Spleen (tissue), 11 donors: ENCODE measurements at regions not wholly inside any gene's neighbourhood (a gene's known extent, or its start where the extent isn't known, plus 50 kb on each side); places are given as distances from the start of the nearest gene placed in this dataset.

Source experiments
- DNase-seq: peaks from one replicate; pipeline ENCODE4 v3.0.0-alpha.2; 2020
- H3K27ac ChIP-seq, 8 donors: fragments of 200-600 bp; sonication (generic) in 7 of 8; 1 replicate in 4 of 8; 2 replicates in 4 of 8; pipeline versions ENCODE4 v1.5.0 to v1.8.0; 2016 to 2021; ENCODE audit warnings: inconsistent platforms in 4 of 8, mild to moderate bottlenecking in 4 of 8, moderate library complexity in 1 of 8
- H3K27me3 ChIP-seq, 7 donors: fragments of 200-600 bp; sonication (generic) in 6 of 7; replicated peaks in 1 of 7; 1 replicate in 4 of 7; 2 replicates in 3 of 7; pipeline versions ENCODE4 v1.5.0 to v1.8.0; 2016 to 2021; ENCODE audit warnings: inconsistent platforms in 3 of 7, mild to moderate bottlenecking in 1 of 7
- H3K36me3 ChIP-seq, 6 donors: fragments of 200-600 bp; sonication (generic) in 5 of 6; 1 replicate in 4 of 6; 2 replicates in 2 of 6; pipeline versions ENCODE4 v1.5.0 to v1.8.0; 2016 to 2021; ENCODE audit warnings: inconsistent platforms in 2 of 6
- H3K4me1 ChIP-seq, 6 donors: fragments of 200-600 bp; sonication (generic) in 5 of 6; 1 replicate in 3 of 6; 2 replicates in 3 of 6; pipeline versions ENCODE4 v1.5.0 to v1.8.0; 2016 to 2021; ENCODE audit warnings: inconsistent platforms in 3 of 6
- H3K4me3 ChIP-seq, 8 donors: fragments of 200-600 bp; sonication (generic) in 7 of 8; 1 replicate in 4 of 8; 2 replicates in 4 of 8; pipeline versions ENCODE4 v1.5.0 to v1.8.0; 2016 to 2021; ENCODE audit warnings: inconsistent platforms in 4 of 8, mild to moderate bottlenecking in 4 of 8, moderate library complexity in 2 of 8
- H3K9me3 ChIP-seq, 8 donors: fragments of 200-600 bp; sonication (generic) in 7 of 8; 1 replicate in 4 of 8; 2 replicates in 4 of 8; pipeline versions ENCODE4 v1.5.0 to v1.8.0; 2016 to 2021; ENCODE audit warnings: inconsistent platforms in 4 of 8
- CTCF ChIP-seq, 11 experiments: fragments of 200-600 bp in 7 of 11; fragments of 450-650 bp in 4 of 11; sonication (generic) in 4 of 11; IDR thresholded peaks in 8 of 11; conservative IDR thresholded peaks in 3 of 11; 1 replicate in 7 of 11; 2 replicates in 4 of 11; pipeline versions ENCODE4 v1.4.0 to v1.8.0; 2016 to 2021; ENCODE audit warnings: antibody characterized with exemption in 11 of 11, inconsistent platforms in 4 of 11, mild to moderate bottlenecking in 1 of 11
- POLR2A ChIP-seq, 3 donors: fragments of 450-650 bp; IDR thresholded peaks; one replicate each; pipeline ENCODE4 v1.5.1; 2017; ENCODE audit warnings: antibody characterized with exemption in 3 of 3, mild to moderate bottlenecking in 1 of 3
- POLR2AphosphoS5 ChIP-seq, 3 donors: sonication (generic); formaldehyde crosslinking; IDR thresholded peaks; one replicate each; pipeline ENCODE4 v1.5.1; 2017; ENCODE audit warnings: antibody characterized with exemption in 3 of 3
- WGBS, 5 donors: extraction: QIAGEN DNeasy Blood & Tissue Kit in 3 of 5; methylation state at CpG; one replicate each; pipeline versions ENCODE4 v1.1.5 to v1.1.7; 2013 to 2018; 5-methylcytosine and 5-hydroxymethylcytosine counted together
- intact Hi-C: fragments of 100-400 bp; cut with DNase I; formaldehyde crosslinking; loops from one replicate; pipeline ENCODE4 v1.15.0; 2023; ENCODE audit warnings: low total_unique reads
- donor health status: healthy with polysubstance abuse.
- donor health status: DM: no; HTN: no; CAD: no; lungs with moderate emphysema.
- donor health status: DM: no; HTN: no; CAD: no.
- donor health status: Bipolar disorder and iron deficiency.
- donor health status: healthy.
- donor health status: DM: no; HTN: no; CAD: no.
- donor health status: DM: yes; HTN: yes; CAD: no.

DNA sequence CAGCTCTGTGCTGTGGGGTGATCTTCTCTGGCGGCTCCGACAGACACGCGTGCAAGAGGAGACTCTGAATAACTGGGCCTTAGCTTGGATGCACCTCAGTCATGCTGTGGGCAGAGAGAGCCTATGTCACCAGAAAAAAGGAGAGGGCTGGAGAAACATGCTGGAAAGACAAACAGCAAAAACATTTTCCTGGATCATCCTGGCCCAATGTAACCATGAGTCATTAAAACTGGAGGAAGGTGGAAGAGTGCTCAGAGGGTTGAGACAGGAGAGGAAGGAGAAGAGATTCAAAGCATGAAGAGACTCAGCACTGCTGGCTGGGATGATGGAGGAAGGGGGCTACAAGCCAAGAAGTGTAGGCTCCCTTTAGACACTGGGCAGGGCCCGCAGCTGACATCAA, 292.0 kb downstream of the CDH26 start:
- peaks cover 0 to 14% (median 0%) of the 10 kb centered on the region in 7 donors for H3K27me3 ChIP-seq
- H3K4me3 ChIP-seq, result no peak overlapping the region
- H3K27ac ChIP-seq, result no peak overlapping the region
- no peak for DNase-seq
- TF ChIP-seq POLR2AphosphoS5 (IDR thresholded peaks at IDR 0.05), result no peak
- no peak for TF ChIP-seq POLR2A (IDR thresholded peaks at IDR 0.05)
- no peak for TF ChIP-seq CTCF (IDR thresholded peaks at IDR 0.05 in 8 of 11, conservative IDR thresholded peaks at IDR 0.05 in 3 of 11)
- WGBS, 5 donors, result 81 to 99% (median 93%) methylated on average over 5 of the region's 5 CpGs
- no peaks in the 10 kb centered on the region for H3K4me1 ChIP-seq
- no peaks in the 10 kb centered on the region for H3K9me3 ChIP-seq
- H3K36me3 ChIP-seq, result no peaks in the 10 kb centered on the region
- intact Hi-C loops, result no loop called here

DNA sequence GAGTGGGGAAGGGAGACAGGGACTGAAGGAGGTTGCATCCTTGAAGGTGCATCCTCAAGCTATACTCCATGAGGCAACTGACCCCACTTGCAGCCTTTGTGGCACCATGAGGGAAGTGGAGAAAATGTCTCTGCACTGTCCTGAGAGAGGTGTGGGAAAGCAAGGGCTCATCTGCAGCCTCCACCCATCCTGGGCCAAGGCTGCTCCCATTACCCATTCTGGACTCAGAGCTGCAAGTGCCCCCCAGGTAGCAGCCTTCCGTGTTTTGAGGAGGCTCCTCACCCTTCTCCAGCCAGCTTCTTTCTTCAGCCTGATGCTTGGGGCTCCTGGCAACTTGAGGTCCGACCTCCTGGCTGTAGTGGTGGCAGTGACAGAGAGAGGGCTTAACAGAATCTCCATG, 294.6 kb downstream of the CDH26 start:
- Histone ChIP-seq H3K36me3 (no peaks in the 10 kb centered on the region), H3K27ac (no peak overlapping the region), H3K9me3 (no peaks in the 10 kb centered on the region), H3K4me3 (no peak overlapping the region), H3K4me1 (no peaks in the 10 kb centered on the region), H3K27me3 (peaks cover 0 to 26% (median 0%) of the 10 kb centered on the region in 7 donors)
- 69 to 90% (median 78%) methylated on average over 2 of the region's 2 CpGs for WGBS, 5 donors
- intact Hi-C loops, result no loop called here
- no peak for DNase-seq
- TF ChIP-seq CTCF (IDR thresholded peaks at IDR 0.05 in 8 of 11, conservative IDR thresholded peaks at IDR 0.05 in 3 of 11), result no peak

DNA sequence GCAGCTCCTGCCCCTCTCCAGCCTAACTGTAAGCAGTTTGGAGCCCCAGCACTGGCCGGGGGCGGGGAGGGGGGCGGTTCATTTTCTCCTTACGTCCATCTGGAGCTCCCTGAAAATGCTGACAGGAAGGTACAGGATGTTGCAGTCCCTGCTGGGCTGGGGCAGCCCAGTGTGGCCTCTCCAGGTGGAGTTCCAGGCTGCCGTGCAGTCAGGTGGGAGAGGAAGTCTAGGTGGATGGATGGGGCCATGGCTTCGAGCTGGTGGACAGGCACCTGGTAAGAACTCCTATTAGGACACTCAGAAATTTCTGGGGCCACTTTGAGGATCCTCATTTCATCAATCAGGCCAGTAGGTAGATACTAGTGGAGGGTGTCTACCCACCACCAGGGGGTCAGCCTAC, 295.2 kb downstream of the CDH26 start:
- H3K27ac ChIP-seq, result no peak overlapping the region
- H3K27me3 ChIP-seq, result peaks cover 0 to 26% (median 0%) of the 10 kb centered on the region in 7 donors
- peaks cover 0 to 5% (median 0%) of the 10 kb centered on the region in 6 donors for H3K4me1 ChIP-seq
- H3K36me3 ChIP-seq, result no peaks in the 10 kb centered on the region
- no peak for TF ChIP-seq POLR2AphosphoS5 (IDR thresholded peaks at IDR 0.05)
- TF ChIP-seq CTCF (IDR thresholded peaks at IDR 0.05 in 8 of 11, conservative IDR thresholded peaks at IDR 0.05 in 3 of 11), result no peak
- TF ChIP-seq POLR2A (IDR thresholded peaks at IDR 0.05), result no peak
- WGBS, 5 donors, result 79 to 91% (median 83%) methylated on average over 6 of the region's 6 CpGs
- DNase-seq, result no peak
- intact Hi-C loops, result no loop called here
- no peak overlapping the region for H3K4me3 ChIP-seq
- no peaks in the 10 kb centered on the region for H3K9me3 ChIP-seq

DNA sequence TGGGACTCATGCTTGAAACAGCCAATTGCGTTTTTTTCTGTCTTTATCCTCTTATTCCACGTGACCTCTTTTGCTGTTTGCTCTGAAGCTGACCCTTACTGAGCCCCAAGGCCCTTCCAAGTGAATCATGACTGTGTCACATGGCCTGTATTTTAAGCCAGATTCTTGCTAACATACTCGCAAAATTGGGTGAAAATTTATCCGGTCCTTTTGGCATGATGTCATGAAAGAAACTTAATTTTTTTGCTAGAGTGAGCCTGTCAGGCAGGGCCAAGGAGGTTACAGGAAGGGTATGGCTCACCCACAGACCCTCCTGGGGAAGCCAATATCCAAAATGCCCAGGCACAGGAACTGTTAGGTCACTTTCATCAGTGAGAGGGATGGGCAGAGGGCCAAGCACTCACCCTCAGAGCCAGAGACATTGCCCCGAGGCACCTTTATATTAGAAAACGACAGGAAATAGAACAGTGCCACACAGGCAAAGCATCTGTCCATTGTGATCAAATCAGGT, 296.7 kb downstream of the CDH26 start:
- WGBS, 5 donors, result 41 to 61% (median 56%) methylated on average over 6 of the region's 6 CpGs
- H3K4me3 ChIP-seq, result no peak overlapping the region
- peaks cover 0 to 6% (median 0%) of the 10 kb centered on the region in 6 donors for H3K4me1 ChIP-seq
- H3K27me3 ChIP-seq, result peaks cover 0 to 26% (median 0%) of the 10 kb centered on the region in 7 donors
- TF ChIP-seq POLR2AphosphoS5 (IDR thresholded peaks at IDR 0.05) (no peak), POLR2A (IDR thresholded peaks at IDR 0.05) (no peak), CTCF (IDR thresholded peaks at IDR 0.05 in 8 of 11, conservative IDR thresholded peaks at IDR 0.05 in 3 of 11) (no peak)
- DNase-seq, result no peak
- no peak overlapping the region for H3K27ac ChIP-seq
- H3K36me3 ChIP-seq, result no peaks in the 10 kb centered on the region
- intact Hi-C loops, result no loop called here
- H3K9me3 ChIP-seq, result no peaks in the 10 kb centered on the region
